ENCODE measurements at regions not wholly inside any gene's neighbourhood (a gene's known extent, or its start where the extent isn't known, plus 50 kb on each side); places are given as distances from the start of the nearest gene placed in this dataset.

DNA sequence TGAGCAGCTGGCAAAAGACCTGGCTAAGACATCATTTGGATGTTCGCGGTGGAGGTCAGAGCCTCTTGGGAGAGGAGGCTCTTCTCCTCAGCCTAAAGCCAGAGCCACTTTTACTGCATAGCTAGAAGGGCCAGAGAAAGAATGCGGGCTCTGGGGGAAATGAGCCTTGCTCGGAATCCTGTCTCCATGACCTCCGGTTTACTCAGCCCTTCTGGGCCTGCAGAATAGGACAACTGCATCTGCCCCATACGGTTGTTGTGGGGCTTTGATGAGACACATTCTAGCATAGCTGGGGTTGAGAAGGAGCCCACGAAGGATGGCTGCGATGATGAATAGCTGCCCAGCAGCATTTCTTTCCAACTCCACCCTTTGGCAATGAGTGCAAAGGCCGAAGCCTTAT, 115.0 kb upstream of the SLC22A23 start:
- Histone ChIP-seq H3K27me3 (ENCODE audit: insufficient read depth) (no peaks in the 10 kb centered on the region), H3K9me2 (ENCODE audit: insufficient read depth) (no peaks in the 10 kb centered on the region), H4K20me1 (replicated peaks; ENCODE audit: insufficient read depth) (no peaks in the 10 kb centered on the region), H3K4me3 (no peak overlapping the region), H3K36me3 (ENCODE audit: insufficient read depth) (no peaks in the 10 kb centered on the region), H3K4me2 (no peak overlapping the region), H3K27ac (ENCODE audit: low read depth) (no peak overlapping the region), H3K79me2 (replicated peaks; ENCODE audit: insufficient read depth) (no peaks in the 10 kb centered on the region), H3K4me1 (ENCODE audit: insufficient read depth) (no peaks in the 10 kb centered on the region), H3F3A (replicated peaks; ENCODE audit: low read depth) (no peaks in the 10 kb centered on the region), H2AFZ (no peak overlapping the region)
- no peak for TF ChIP-seq ETS1 (IDR thresholded peaks at IDR 0.05)
- no peak for TF ChIP-seq REST (IDR thresholded peaks at IDR 0.05; ENCODE audit: unreplicated experiment)
- no peak for TF ChIP-seq NANOG (IDR thresholded peaks at IDR 0.05; ENCODE audit: borderline replicate concordance)
- Mint-ChIP-seq H3K27me3 (ENCODE audit: insufficient read depth, low read depth, poor library complexity) (peaks cover 3% of the 10 kb centered on the region), H3K9me3 (no peaks in the 10 kb centered on the region), H3K4me1 (peaks cover 14% of the 10 kb centered on the region; the same call in 2 of the 3 replicates), H3K36me3 (ENCODE audit: low read depth) (no peaks in the 10 kb centered on the region), H3K27ac (no peak overlapping the region), H3K4me3 (no peak overlapping the region)
- no peak for DNase-seq (ENCODE audit: low spot score)
- ATAC-seq, result no peak

- H3K9me2 ChIP-seq (ENCODE audit: insufficient read depth), result no peaks in the 10 kb centered on the region
- H3K4me1 Mint-ChIP-seq, result peaks cover 14% of the 10 kb centered on the region; the same call in 2 of the 3 replicates
- no peak overlapping the region for H3K4me3 ChIP-seq
- H3K27me3 Mint-ChIP-seq (ENCODE audit: insufficient read depth, low read depth, poor library complexity), result peaks cover 3% of the 10 kb centered on the region
- no peaks in the 10 kb centered on the region for H3F3A ChIP-seq (replicated peaks; ENCODE audit: low read depth)
- H3K4me2 ChIP-seq, result no peak overlapping the region
- H3K4me1 ChIP-seq (ENCODE audit: insufficient read depth), result no peaks in the 10 kb centered on the region
- ATAC-seq (no peak), DNase-seq (ENCODE audit: low spot score) (no peak)
- H3K36me3 Mint-ChIP-seq (ENCODE audit: low read depth), result no peaks in the 10 kb centered on the region
- no peaks in the 10 kb centered on the region for H3K9me3 Mint-ChIP-seq
- no peak overlapping the region for H2AFZ ChIP-seq
- no peaks in the 10 kb centered on the region for H3K79me2 ChIP-seq (replicated peaks; ENCODE audit: insufficient read depth)
- no peak overlapping the region for H3K27ac ChIP-seq (ENCODE audit: low read depth)
- no peaks in the 10 kb centered on the region for H3K36me3 ChIP-seq (ENCODE audit: insufficient read depth)
- H4K20me1 ChIP-seq (replicated peaks; ENCODE audit: insufficient read depth), result no peaks in the 10 kb centered on the region
- no peak overlapping the region for H3K4me3 Mint-ChIP-seq
- H3K27me3 ChIP-seq (ENCODE audit: insufficient read depth), result no peaks in the 10 kb centered on the region
- no peak for TF ChIP-seq ETS1 (IDR thresholded peaks at IDR 0.05)
- no peak for TF ChIP-seq NANOG (IDR thresholded peaks at IDR 0.05; ENCODE audit: borderline replicate concordance)
- TF ChIP-seq ZNF331 (CRISPR knock-in tag; IDR thresholded peaks at IDR 0.05; ENCODE audit: low read depth), result no peak
- TF ChIP-seq POLR2AphosphoS5 (IDR thresholded peaks at IDR 0.05; ENCODE audit: low read depth), result no peak
- no peak for TF ChIP-seq EZH2phosphoT487 (IDR thresholded peaks at IDR 0.05; ENCODE audit: unreplicated experiment)
- TF ChIP-seq CREB1 (CRISPR knock-in tag; IDR thresholded peaks at IDR 0.05; ENCODE audit: low read depth), result no peak
- no peak overlapping the region for H3K27ac Mint-ChIP-seq
Measured at GRCh38 chr6:3571250-3571681, 114.4 kb upstream of the SLC22A23 start.
